Spleen (tissue), 11 donors: ENCODE measurements at regions not wholly inside any gene's neighbourhood (a gene's known extent, or its start where the extent isn't known, plus 50 kb on each side); places are given as distances from the start of the nearest gene placed in this dataset.

ENCODE experiments used
- DNase-seq: peaks from one replicate; pipeline ENCODE4 v3.0.0-alpha.2; 2020
- H3K27ac ChIP-seq, 8 donors: fragments of 200-600 bp; sonication (generic) in 7 of 8; 1 replicate in 4 of 8; 2 replicates in 4 of 8; pipeline versions ENCODE4 v1.5.0 to v1.8.0; 2016 to 2021; ENCODE audit warnings: inconsistent platforms in 4 of 8, mild to moderate bottlenecking in 4 of 8, moderate library complexity in 1 of 8
- H3K27me3 ChIP-seq, 7 donors: fragments of 200-600 bp; sonication (generic) in 6 of 7; replicated peaks in 1 of 7; 1 replicate in 4 of 7; 2 replicates in 3 of 7; pipeline versions ENCODE4 v1.5.0 to v1.8.0; 2016 to 2021; ENCODE audit warnings: inconsistent platforms in 3 of 7, mild to moderate bottlenecking in 1 of 7
- H3K36me3 ChIP-seq, 6 donors: fragments of 200-600 bp; sonication (generic) in 5 of 6; 1 replicate in 4 of 6; 2 replicates in 2 of 6; pipeline versions ENCODE4 v1.5.0 to v1.8.0; 2016 to 2021; ENCODE audit warnings: inconsistent platforms in 2 of 6
- H3K4me1 ChIP-seq, 6 donors: fragments of 200-600 bp; sonication (generic) in 5 of 6; 1 replicate in 3 of 6; 2 replicates in 3 of 6; pipeline versions ENCODE4 v1.5.0 to v1.8.0; 2016 to 2021; ENCODE audit warnings: inconsistent platforms in 3 of 6
- H3K4me3 ChIP-seq, 8 donors: fragments of 200-600 bp; sonication (generic) in 7 of 8; 1 replicate in 4 of 8; 2 replicates in 4 of 8; pipeline versions ENCODE4 v1.5.0 to v1.8.0; 2016 to 2021; ENCODE audit warnings: inconsistent platforms in 4 of 8, mild to moderate bottlenecking in 4 of 8, moderate library complexity in 2 of 8
- H3K9me3 ChIP-seq, 8 donors: fragments of 200-600 bp; sonication (generic) in 7 of 8; 1 replicate in 4 of 8; 2 replicates in 4 of 8; pipeline versions ENCODE4 v1.5.0 to v1.8.0; 2016 to 2021; ENCODE audit warnings: inconsistent platforms in 4 of 8
- CTCF ChIP-seq, 11 experiments: fragments of 200-600 bp in 7 of 11; fragments of 450-650 bp in 4 of 11; sonication (generic) in 4 of 11; IDR thresholded peaks in 8 of 11; conservative IDR thresholded peaks in 3 of 11; 1 replicate in 7 of 11; 2 replicates in 4 of 11; pipeline versions ENCODE4 v1.4.0 to v1.8.0; 2016 to 2021; ENCODE audit warnings: antibody characterized with exemption in 11 of 11, inconsistent platforms in 4 of 11, mild to moderate bottlenecking in 1 of 11
- POLR2A ChIP-seq, 3 donors: fragments of 450-650 bp; IDR thresholded peaks; one replicate each; pipeline ENCODE4 v1.5.1; 2017; ENCODE audit warnings: antibody characterized with exemption in 3 of 3, mild to moderate bottlenecking in 1 of 3
- POLR2AphosphoS5 ChIP-seq, 3 donors: sonication (generic); formaldehyde crosslinking; IDR thresholded peaks; one replicate each; pipeline ENCODE4 v1.5.1; 2017; ENCODE audit warnings: antibody characterized with exemption in 3 of 3
- WGBS, 5 donors: extraction: QIAGEN DNeasy Blood & Tissue Kit in 3 of 5; methylation state at CpG; one replicate each; pipeline versions ENCODE4 v1.1.5 to v1.1.7; 2013 to 2018; 5-methylcytosine and 5-hydroxymethylcytosine counted together
- intact Hi-C: fragments of 100-400 bp; cut with DNase I; formaldehyde crosslinking; loops from one replicate; pipeline ENCODE4 v1.15.0; 2023; ENCODE audit warnings: low total_unique reads
- donor health status: healthy with polysubstance abuse.
- donor health status: DM: no; HTN: no; CAD: no; lungs with moderate emphysema.
- donor health status: DM: no; HTN: no; CAD: no.
- donor health status: Bipolar disorder and iron deficiency.
- donor health status: healthy.
- donor health status: DM: no; HTN: no; CAD: no.
- donor health status: DM: yes; HTN: yes; CAD: no.

DNA sequence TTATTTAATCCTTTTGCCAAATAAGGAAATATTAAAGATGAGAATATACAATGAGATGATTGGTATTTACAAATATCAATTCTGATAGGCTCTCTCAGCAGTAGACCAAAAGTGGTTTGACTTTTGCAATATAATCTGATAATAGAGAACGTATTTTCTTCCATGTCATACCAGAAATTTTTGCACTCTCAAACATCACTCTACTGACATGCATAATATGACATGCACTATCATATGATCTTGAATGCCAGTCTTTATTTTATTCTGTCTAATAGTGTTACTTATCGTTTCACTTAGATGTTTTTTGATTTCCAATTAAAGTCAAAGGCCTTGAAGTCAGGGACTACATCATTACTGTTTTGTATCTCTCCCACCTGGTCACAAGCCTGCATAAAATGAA is 259.2 kb downstream of the PCDH7 start:
- intact Hi-C loops = no loop called here
- Histone ChIP-seq H3K4me3 (no peak overlapping the region), H3K27me3 (no peaks in the 10 kb centered on the region), H3K9me3 (no peaks in the 10 kb centered on the region), H3K36me3 (no peaks in the 10 kb centered on the region), H3K27ac (no peak overlapping the region), H3K4me1 (no peaks in the 10 kb centered on the region)
- TF ChIP-seq POLR2AphosphoS5 (IDR thresholded peaks at IDR 0.05) = no peak
- TF ChIP-seq CTCF (IDR thresholded peaks at IDR 0.05 in 8 of 11, conservative IDR thresholded peaks at IDR 0.05 in 3 of 11) = no peak
- TF ChIP-seq POLR2A (IDR thresholded peaks at IDR 0.05) = no peak
- WGBS, 5 donors = 83 to 91% (median 85%) methylated on average over 2 of the region's 2 CpGs
- no peak for DNase-seq

DNA sequence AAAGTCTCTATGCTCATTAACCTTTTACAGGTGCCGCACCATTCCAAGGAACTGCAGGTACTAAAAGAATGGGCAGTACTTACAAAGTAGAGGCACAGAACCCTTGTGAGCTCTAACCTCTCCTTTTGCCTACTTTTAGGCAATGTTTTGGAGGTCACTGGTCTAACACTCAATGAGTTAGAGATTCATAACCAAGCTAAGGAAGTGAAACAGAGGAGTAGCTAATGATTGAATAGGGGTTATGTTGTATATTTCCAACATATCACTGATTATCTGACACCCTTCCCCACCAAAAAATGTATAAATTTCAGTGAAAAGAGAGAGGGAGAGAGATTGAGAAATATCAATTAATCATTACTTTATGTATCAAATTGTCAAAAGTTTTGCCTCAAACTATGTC is 269.3 kb downstream of the PCDH7 start:
- no peaks in the 10 kb centered on the region for H3K27me3 ChIP-seq
- H3K4me3 ChIP-seq = no peak overlapping the region
- DNase-seq = no peak
- no peaks in the 10 kb centered on the region for H3K36me3 ChIP-seq
- H3K27ac ChIP-seq = no peak overlapping the region
- intact Hi-C loops = no loop called here
- no peaks in the 10 kb centered on the region for H3K4me1 ChIP-seq
- H3K9me3 ChIP-seq = peaks cover 0 to 5% (median 0%) of the 10 kb centered on the region in 8 donors
- 90 to 100% (median 97%) methylated on average over 1 of the region's 1 CpG for WGBS, 5 donors
- TF ChIP-seq POLR2A (IDR thresholded peaks at IDR 0.05) = no peak
- no peak for TF ChIP-seq POLR2AphosphoS5 (IDR thresholded peaks at IDR 0.05)
- no peak for TF ChIP-seq CTCF (IDR thresholded peaks at IDR 0.05 in 8 of 11, conservative IDR thresholded peaks at IDR 0.05 in 3 of 11)

- no peak for DNase-seq
- H3K27ac ChIP-seq = no peak overlapping the region
- peaks cover 0 to 11% (median 8%) of the 10 kb centered on the region in 8 donors for H3K9me3 ChIP-seq
- no peaks in the 10 kb centered on the region for H3K36me3 ChIP-seq
- H3K4me3 ChIP-seq = no peak overlapping the region
- intact Hi-C loops = no loop called here
- H3K27me3 ChIP-seq = no peaks in the 10 kb centered on the region
- TF ChIP-seq CTCF (IDR thresholded peaks at IDR 0.05 in 8 of 11, conservative IDR thresholded peaks at IDR 0.05 in 3 of 11) = no peak
- TF ChIP-seq POLR2A (IDR thresholded peaks at IDR 0.05) = no peak
- no peak for TF ChIP-seq POLR2AphosphoS5 (IDR thresholded peaks at IDR 0.05)
- no peaks in the 10 kb centered on the region for H3K4me1 ChIP-seq
- WGBS, 5 donors = 75 to 88% (median 81%) methylated on average over 2 of the region's 2 CpGs
These were observed 276.7 kb downstream of the PCDH7 start for GRCh38 chr4:30996841-30997240.

GRCh38 chr4:31005037-31005436 is 284.9 kb downstream of the PCDH7 start:
- intact Hi-C loops = no loop called here
- no peak overlapping the region for H3K4me3 ChIP-seq
- TF ChIP-seq CTCF (IDR thresholded peaks at IDR 0.05 in 8 of 11, conservative IDR thresholded peaks at IDR 0.05 in 3 of 11) = no peak
- no peak for TF ChIP-seq POLR2AphosphoS5 (IDR thresholded peaks at IDR 0.05)
- no peak for TF ChIP-seq POLR2A (IDR thresholded peaks at IDR 0.05)
- H3K27ac ChIP-seq = no peak overlapping the region
- WGBS, 5 donors = 75 to 91% (median 83%) methylated on average over 5 of the region's 5 CpGs
- H3K27me3 ChIP-seq = no peaks in the 10 kb centered on the region
- H3K9me3 ChIP-seq = peaks cover 0 to 11% (median 0%) of the 10 kb centered on the region in 8 donors
- no peaks in the 10 kb centered on the region for H3K36me3 ChIP-seq
- H3K4me1 ChIP-seq = no peaks in the 10 kb centered on the region
- DNase-seq = no peak
